ENCODE measurements at regions not wholly inside any gene's neighbourhood (a gene's known extent, or its start where the extent isn't known, plus 50 kb on each side); places are given as distances from the start of the nearest gene placed in this dataset.

DNA sequence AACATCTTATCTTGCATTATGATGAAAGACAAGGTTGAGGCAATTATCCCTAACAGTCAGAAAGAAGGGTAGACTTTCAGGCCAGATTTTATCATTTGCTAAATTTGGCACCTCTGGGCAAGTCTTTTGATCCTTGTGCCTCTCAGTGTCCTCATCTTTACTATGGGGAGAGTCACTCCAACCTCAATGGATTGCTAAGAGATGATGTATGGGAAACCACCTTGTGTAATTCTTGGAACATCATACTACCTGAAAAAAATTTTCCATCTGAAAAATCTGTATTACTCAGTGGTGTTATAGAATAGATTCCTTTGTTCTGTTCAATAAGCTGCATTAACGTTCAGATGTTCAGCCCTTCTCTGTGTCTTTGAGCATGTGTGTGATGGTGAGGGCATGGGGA, 230.7 kb downstream of the TGFB2 start:
- no peak for DNase-seq (ENCODE audit: low read depth)

DNA sequence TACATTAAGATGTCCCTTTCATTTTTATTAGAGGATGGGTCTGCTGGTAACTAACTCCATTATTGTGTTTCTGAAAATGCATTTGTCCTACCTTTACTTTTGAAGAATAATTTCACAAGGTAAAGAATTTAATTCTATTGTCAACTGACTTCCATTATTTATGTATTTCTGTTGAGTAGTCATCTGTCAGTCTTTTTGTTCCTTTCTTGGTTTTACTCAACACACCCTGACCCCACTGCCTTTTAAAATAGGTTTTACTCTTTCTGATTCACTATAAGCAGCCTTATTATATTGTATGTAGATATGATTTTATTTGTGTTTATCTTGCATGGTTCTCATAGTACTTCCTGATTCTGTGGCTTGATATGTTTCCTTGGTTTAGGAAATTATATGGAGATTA, 237.5 kb downstream of the TGFB2 start:
- DNase-seq (ENCODE audit: low read depth), result no peak

- DNase-seq (ENCODE audit: low read depth), result no peak
Observed at GRCh38 chr1:218584418-218585155, 239.5 kb downstream of the TGFB2 start.

- DNase-seq (ENCODE audit: low read depth), result peak; percentile 71
Observed at GRCh38 chr1:218585511-218586184, 240.5 kb downstream of the TGFB2 start.

DNA sequence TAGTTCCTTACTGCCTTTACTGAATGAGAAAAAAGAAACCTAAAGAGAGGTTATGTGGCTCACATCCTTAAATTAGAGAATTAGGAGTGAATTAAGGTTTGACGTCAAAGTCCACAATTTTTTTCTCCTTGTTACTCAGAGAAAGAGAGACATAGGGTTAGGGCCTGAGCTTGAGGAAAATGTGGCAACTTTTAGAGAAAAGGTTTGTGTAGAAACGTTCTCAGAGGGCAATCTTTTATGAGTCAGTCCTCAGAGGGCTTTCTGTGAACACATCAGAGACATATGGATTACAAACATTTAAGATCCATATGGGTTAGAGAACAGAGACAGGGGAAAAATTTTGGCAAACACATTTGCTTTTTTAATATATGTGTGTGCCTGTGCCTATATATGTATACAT, 242.8 kb downstream of the TGFB2 start:
- no peak for DNase-seq (ENCODE audit: low read depth)

GRCh38 chr1:218588540-218589172, 243.5 kb downstream of the TGFB2 start:
- no peak for DNase-seq (ENCODE audit: low read depth)

DNA sequence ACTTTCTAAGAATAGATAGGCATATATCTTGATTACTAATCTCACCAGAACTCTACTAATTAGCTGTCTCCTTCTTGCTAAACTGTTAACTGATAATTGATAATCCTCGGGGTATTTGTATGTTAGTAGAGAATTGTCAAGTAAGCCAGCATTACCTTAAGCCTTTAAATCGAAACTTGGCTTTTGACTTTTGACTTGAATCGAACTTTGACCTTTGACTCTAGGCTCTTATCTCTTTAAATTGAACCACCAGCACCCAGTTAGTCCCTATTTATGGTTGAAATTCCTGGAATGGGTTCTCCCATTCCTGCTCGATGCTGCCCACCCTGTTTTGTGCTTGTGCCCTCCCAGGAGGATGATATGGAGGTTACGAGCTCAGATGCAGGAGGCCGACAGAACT, 244.4 kb downstream of the TGFB2 start:
- no peak for DNase-seq (ENCODE audit: low read depth)

DNA sequence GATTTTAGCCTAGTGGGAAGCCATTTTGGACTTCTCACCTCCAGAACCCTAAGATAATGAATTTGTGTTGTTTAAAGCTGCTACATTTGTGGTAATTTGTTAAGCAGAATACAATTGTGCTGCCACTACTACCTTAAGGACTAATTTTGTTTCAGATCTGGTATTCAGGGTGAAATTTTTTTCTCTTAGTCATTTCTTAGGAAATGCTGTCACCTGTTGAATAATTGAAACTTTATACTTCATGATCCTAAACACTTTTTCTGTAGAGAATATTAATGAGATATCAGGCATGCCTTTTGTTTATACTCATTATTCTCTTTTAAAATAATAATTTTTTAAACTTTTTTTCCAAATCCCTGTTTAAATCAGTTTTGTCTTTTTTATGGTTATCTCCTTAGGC, 246.8 kb downstream of the TGFB2 start:
- no peak for DNase-seq (ENCODE audit: low read depth)

DNA sequence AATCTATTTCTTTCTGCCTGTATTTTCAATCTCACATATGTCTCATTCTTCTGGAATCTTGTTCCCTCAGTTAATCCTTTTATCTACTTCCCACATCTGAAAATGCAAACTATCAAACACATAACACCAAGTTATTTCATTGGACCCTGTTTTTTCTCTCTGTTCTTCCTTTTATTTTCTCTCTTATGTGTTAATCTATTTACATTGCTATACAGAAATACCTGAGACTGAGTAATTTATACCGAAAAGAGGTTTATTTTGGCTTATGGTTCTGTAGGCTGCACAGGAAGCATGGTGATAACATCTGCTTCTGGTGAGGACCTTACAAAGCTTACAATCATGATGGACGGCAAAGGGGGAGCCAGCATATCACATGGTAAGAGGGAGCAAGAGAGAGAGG, 247.6 kb downstream of the TGFB2 start:
- no peak for DNase-seq (ENCODE audit: low read depth)

GRCh38 chr1:218600968-218601367, 255.8 kb downstream of the TGFB2 start:
- DNase-seq (ENCODE audit: low read depth), result no peak

GRCh38 chr1:218604217-218604616, 259.1 kb downstream of the TGFB2 start:
- no peak for DNase-seq (ENCODE audit: low read depth)

DNA sequence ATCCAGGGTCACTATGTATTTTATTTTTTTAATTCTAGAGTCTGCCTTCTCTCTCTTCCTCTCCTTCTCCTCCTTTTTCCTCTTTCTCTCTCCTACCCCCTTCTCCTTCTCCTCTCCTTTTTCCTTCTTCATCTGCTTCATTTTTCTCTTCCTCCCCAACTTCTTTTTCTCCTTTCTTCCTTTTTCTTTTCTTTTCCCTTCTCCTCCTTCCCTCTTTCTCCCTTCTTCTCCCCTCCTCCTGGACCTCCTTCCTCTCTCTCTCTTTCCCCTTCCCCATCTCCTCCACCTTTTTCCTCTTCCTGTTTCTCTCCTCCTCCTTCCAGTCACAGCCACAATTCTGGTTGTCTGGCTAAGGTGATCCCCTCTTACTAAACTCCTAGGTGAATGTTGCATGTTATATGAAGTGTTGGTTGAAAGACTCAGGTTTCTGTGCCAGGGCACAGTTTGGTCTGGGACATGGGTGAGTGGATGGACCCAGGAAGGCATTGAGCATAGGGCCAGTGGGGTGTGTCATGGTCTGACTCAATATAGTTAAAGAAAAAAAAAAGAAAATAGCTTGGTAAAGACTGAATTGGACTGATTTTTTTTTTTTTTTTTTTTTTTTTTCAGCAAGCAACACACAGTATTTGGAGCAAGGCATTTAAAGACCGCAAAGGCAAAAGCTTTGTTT, 266.9 kb downstream of the TGFB2 start:
- no peak for DNase-seq (ENCODE audit: low read depth)

GRCh38 chr1:218613105-218613504, 268.0 kb downstream of the TGFB2 start:
- DNase-seq (ENCODE audit: low read depth), result no peak

DNA sequence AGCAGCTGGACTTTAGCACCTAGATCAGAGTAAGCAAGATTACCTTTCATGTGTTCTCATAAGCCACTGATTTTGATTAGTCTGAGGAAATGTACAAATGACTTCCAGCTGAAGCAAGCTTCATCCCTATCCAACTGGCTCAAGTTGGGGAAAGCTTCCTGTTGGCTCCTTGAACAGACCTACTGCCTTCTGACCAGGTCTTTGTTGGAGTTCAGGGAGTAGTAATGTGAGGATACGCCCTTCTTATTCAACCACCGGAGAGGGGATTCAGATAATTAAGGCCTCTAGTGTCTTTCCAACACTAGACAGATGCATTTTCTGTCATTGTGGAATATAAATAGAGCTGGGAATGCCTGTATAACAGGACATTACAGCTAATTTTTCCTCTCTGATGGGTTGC, 268.9 kb downstream of the TGFB2 start:
- peak; percentile 9 for DNase-seq (ENCODE audit: low read depth)

DNA sequence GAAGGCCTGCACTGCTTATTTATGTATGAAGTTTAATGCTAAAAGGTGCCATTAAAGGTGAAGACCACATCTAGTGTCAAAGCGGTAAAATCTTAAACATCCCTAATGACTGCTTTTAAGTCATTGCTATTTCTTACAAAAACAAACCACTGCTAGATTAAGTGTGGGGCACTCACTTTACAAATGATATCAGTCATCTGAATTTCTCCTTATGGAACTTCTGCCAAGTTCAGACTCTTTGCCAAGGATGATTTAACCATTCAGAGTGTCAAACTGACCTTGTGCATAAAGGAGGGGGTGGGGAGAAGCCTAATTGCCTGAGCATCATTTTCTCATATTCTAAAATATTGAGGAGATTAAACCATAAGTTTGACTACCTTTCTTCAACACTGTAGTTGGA, 271.5 kb downstream of the TGFB2 start:
- DNase-seq (ENCODE audit: low read depth), result no peak

GRCh38 chr1:218617986-218618385, 272.9 kb downstream of the TGFB2 start:
- no peak for DNase-seq (ENCODE audit: low read depth)

GRCh38 chr1:218620956-218621355, 275.8 kb downstream of the TGFB2 start:
- no peak for DNase-seq (ENCODE audit: low read depth)

DNA sequence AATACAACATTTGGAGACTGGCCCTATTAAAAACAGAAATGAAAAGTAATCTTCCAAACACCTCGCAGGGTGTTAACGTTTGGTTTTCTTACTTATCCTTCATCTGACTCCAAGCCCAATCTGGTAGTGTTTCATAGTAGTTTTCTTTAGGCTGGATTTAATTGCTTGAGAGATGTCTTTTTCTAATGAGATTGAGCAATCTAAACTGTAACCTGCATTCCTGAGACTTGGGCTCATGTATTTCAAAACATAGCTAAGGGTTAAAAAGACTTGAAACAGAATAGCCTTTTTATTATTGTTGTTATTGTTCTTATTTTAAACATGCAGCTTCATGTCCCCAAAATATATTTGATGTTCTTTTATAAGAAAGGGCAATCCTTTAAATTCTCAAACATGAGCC, 278.9 kb downstream of the TGFB2 start:
- DNase-seq (ENCODE audit: low read depth), result no peak

GRCh38 chr1:218625393-218625792, 280.3 kb downstream of the TGFB2 start:
- no peak for DNase-seq (ENCODE audit: low read depth)

DNA sequence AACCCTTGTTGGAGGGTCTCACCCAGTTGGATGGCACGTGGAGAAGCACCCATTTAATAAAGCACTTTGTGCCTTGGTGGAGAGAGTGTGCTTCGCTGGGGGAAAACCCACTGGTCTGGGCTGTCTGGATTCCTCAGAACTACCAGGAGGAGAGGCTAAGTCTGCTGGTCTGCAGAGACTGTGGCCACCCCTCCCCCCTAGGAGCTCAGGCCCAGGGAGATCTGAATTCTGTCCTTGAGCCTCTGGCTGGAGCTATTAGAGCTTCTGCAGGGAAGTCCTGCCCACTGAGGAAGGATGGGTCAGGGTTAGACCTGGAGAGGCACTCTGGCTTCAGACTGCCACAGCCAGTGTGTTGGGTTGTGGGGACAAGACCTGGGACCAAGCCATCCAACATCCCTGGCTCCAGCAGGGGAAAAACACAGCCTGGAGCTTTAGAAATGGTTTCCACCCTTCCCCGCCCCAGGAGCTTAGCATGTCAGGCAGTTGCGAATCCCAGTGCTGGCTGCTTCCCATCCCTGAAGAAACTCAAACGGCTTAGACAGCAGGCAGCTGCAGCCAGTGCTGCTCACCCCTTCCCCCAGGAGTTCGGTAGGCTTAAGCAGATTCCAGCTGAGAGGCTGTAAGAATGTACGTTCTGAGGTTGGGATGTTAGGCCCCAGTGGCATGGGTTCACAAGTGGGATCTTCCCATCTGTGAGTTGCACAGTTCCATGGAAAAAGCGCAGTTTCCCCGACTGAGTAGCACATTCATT, 288.3 kb downstream of the TGFB2 start:
- peak; percentile 20 for DNase-seq (ENCODE audit: low read depth)

- no peak for DNase-seq (ENCODE audit: low read depth)
Observed at GRCh38 chr1:218634212-218634611, 289.1 kb downstream of the TGFB2 start.

- no peak for DNase-seq (ENCODE audit: low read depth)
Observed at GRCh38 chr1:218636548-218636947, 291.4 kb downstream of the TGFB2 start.
